HG03064 (cell line): ENCODE measurements at regions not wholly inside any gene's neighbourhood (a gene's known extent, or its start where the extent isn't known, plus 50 kb on each side); places are given as distances from the start of the nearest gene placed in this dataset.
"Not testable (repeated sequence)": the region's sequence is repeated elsewhere in the genome, so short reads cannot be mapped to it uniquely, and the experiment has no call there.

Experiments used
- ATAC-seq: cut with Tn5 transposase; IDR thresholded peaks from one replicate; pipeline ENCODE4 v1.9.1; 2021; ENCODE audit warnings: low read depth; ENCODE audit not compliant: unreplicated experiment

GRCh38 chr9:117649126-117649525 is 55.1 kb upstream of the TLR4 start:
- no peak for ATAC-seq

- peak; percentile 30 for ATAC-seq
These were observed 59.1 kb upstream of the TLR4 start for GRCh38 chr9:117644932-117645636.

- peak; percentile 85 for ATAC-seq
These were observed 59.9 kb upstream of the TLR4 start for GRCh38 chr9:117644133-117644931.

GRCh38 chr9:117643288-117643654 is 60.9 kb upstream of the TLR4 start:
- no peak for ATAC-seq

GRCh38 chr9:117642571-117643287 is 61.5 kb upstream of the TLR4 start:
- not testable (repeated sequence) for ATAC-seq

- ATAC-seq = no peak
These were observed 67.5 kb upstream of the TLR4 start for GRCh38 chr9:117636681-117637080.

GRCh38 chr9:117625154-117625553 is 79.0 kb upstream of the TLR4 start:
- no peak for ATAC-seq

- no peak for ATAC-seq
These were observed 80.1 kb upstream of the TLR4 start for GRCh38 chr9:117624106-117624505.

GRCh38 chr9:117622347-117622746 is 81.9 kb upstream of the TLR4 start:
- ATAC-seq = no peak

GRCh38 chr9:117616431-117616831 is 87.8 kb upstream of the TLR4 start:
- ATAC-seq = no peak

- ATAC-seq = no peak
These were observed 91.9 kb upstream of the TLR4 start for GRCh38 chr9:117612317-117612716.

- no peak for ATAC-seq
These were observed 106.2 kb upstream of the TLR4 start for GRCh38 chr9:117597977-117598376.

GRCh38 chr9:117596678-117597077 is 107.5 kb upstream of the TLR4 start:
- no peak for ATAC-seq

- no peak for ATAC-seq
These were observed 108.6 kb upstream of the TLR4 start for GRCh38 chr9:117595650-117596049.

- no peak for ATAC-seq
These were observed 116.9 kb upstream of the TLR4 start for GRCh38 chr9:117587263-117587662.

GRCh38 chr9:117574099-117574498 is 130.1 kb upstream of the TLR4 start:
- ATAC-seq = no peak

GRCh38 chr9:117564839-117565238 is 139.4 kb upstream of the TLR4 start:
- ATAC-seq = no peak

- no peak for ATAC-seq
These were observed 142.4 kb upstream of the TLR4 start for GRCh38 chr9:117561761-117562160.

GRCh38 chr9:117555964-117556629 is 141.2 kb upstream of the ASTN2 start:
- peak; percentile 66 for ATAC-seq

- ATAC-seq = no peak
These were observed 138.0 kb upstream of the ASTN2 start for GRCh38 chr9:117552811-117553210.

- no peak for ATAC-seq
These were observed 136.3 kb upstream of the ASTN2 start for GRCh38 chr9:117551171-117551570.
